ENCODE measurements at regions not wholly inside any gene's neighbourhood (a gene's known extent, or its start where the extent isn't known, plus 50 kb on each side); places are given as distances from the start of the nearest gene placed in this dataset.

DNA sequence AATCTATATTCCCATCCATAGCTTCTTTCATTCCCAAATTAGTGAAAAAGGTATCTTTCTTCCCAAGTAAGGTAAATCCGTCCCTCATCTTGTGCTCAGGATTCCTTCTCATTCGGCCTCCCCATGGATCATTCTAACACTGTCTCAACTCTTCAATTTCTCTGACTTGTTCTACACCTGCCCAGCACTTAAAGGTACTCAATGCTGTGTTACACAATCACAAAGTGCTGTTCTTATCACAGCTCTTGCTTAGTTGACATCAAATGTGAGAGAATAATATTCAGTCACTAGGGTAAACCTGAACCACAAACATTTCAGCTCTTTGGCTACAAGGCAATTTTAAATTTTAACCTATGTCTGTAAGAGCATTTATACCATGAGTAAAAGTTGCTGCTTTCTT lies 94.8 kb downstream of the DIRAS3 start:
- Mint-ChIP-seq H3K36me3 (ENCODE audit: insufficient read depth, unreplicated experiment) (no peaks in the 10 kb centered on the region), H3K4me3 (ENCODE audit: unreplicated experiment) (no peak overlapping the region), H3K27me3 (ENCODE audit: insufficient read depth, unreplicated experiment) (peaks cover 3% of the 10 kb centered on the region), H3K9me3 (ENCODE audit: unreplicated experiment) (no peaks in the 10 kb centered on the region), H3K27ac (ENCODE audit: unreplicated experiment) (no peak overlapping the region), H3K4me1 (ENCODE audit: low read depth, unreplicated experiment) (no peaks in the 10 kb centered on the region)
- intact Hi-C loops (cut with micrococcal nuclease; ENCODE audit: unreplicated experiment): loop anchor here (10.0 kb wide), 1 partner anchor 101 kb away; no protein-coding TSS in a partner anchor
- H3K27me3 ChIP-seq (replicated peaks; ENCODE audit: control insufficient read depth, insufficient read depth, low read length): no peaks in the 10 kb centered on the region
- no peaks in the 10 kb centered on the region for H3K36me3 ChIP-seq (ENCODE audit: control insufficient read depth, insufficient read depth, low read length)
- ChIA-PET CTCF (interaction anchor here (0.6 kb wide), 1 partner anchor 77 kb away, joined by 3 read pairs; no protein-coding TSS in a partner anchor), POLR2A (no interaction called here)
- no peaks in the 10 kb centered on the region for H3K9me3 ChIP-seq
- BruUV-seq (replicated peaks): no TSS peak
- no peaks in the 10 kb centered on the region for H3K4me1 ChIP-seq
- no peak for DNase-seq
- no peak for TF ChIP-seq CTCF (IDR thresholded peaks at IDR 0.05; ENCODE audit: insufficient read depth in 1 of 2, low read depth in 1 of 2, low read length in 1 of 2, severe bottlenecking in 1 of 2, unreplicated experiment in 1 of 2)
- no peak overlapping the region for H3K4me3 ChIP-seq (ENCODE audit: low read depth, low read length)

DNA sequence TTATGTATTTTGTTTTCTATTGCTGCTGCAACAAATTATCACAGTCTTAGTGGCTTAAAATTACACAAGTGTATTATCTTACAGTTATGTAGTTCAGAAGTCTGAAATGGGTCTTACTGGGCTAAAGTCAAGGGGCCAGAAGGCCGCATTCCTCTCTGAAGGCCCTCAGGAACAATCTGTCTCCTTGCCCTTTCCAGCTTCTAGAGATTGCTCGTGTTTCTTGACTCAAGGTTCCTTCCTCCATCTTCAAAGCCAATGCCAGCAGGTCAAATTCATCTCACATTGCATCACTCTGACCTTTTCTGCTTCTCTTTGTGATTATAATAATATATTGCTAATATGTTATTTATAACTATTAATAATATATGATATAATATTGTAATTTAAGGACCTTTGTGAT lies 97.1 kb downstream of the DIRAS3 start:
- H3K27me3 ChIP-seq (replicated peaks; ENCODE audit: control insufficient read depth, insufficient read depth, low read length): no peaks in the 10 kb centered on the region
- Mint-ChIP-seq H3K9me3 (ENCODE audit: unreplicated experiment) (no peaks in the 10 kb centered on the region), H3K36me3 (ENCODE audit: insufficient read depth, unreplicated experiment) (no peaks in the 10 kb centered on the region), H3K27ac (ENCODE audit: unreplicated experiment) (no peak overlapping the region), H3K4me3 (ENCODE audit: unreplicated experiment) (no peak overlapping the region), H3K4me1 (ENCODE audit: low read depth, unreplicated experiment) (no peaks in the 10 kb centered on the region), H3K27me3 (ENCODE audit: insufficient read depth, unreplicated experiment) (peaks cover 3% of the 10 kb centered on the region)
- H3K9me3 ChIP-seq: no peaks in the 10 kb centered on the region
- no peak overlapping the region for H3K4me3 ChIP-seq (ENCODE audit: low read depth, low read length)
- intact Hi-C loops (cut with micrococcal nuclease; ENCODE audit: unreplicated experiment): loop anchor here (10.0 kb wide), 1 partner anchor 98 kb away; no protein-coding TSS in a partner anchor
- ChIA-PET POLR2A (no interaction called here), CTCF (no interaction called here)
- TF ChIP-seq CTCF (IDR thresholded peaks at IDR 0.05; ENCODE audit: insufficient read depth in 1 of 2, low read depth in 1 of 2, low read length in 1 of 2, severe bottlenecking in 1 of 2, unreplicated experiment in 1 of 2): no peak
- no TSS peak for BruUV-seq (replicated peaks)
- no peaks in the 10 kb centered on the region for H3K36me3 ChIP-seq (ENCODE audit: control insufficient read depth, insufficient read depth, low read length)
- no peak for DNase-seq
- H3K4me1 ChIP-seq: no peaks in the 10 kb centered on the region; the same call in 1 of the 2 replicates

DNA sequence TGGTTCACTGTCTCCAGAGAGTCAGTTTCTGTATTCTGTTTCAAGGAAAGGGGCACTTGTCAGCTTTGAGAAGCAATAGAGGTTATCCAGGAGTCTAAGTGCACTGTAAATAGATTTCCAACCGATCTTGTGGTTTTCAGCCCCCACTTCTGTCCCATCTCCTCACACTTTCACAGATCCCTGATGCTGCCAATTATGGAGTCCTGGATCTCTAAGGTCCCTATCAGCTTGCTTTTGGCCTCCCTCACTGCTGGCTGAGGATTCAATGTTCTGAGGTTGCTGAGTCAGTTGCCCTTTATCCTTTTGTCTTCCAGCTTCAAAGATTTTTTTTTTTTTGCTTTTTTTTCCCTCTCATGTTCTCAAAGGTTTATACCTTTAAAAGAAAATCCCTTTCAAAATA lies 98.4 kb downstream of the DIRAS3 start:
- POLR2A ChIA-PET: no interaction called here
- Histone ChIP-seq H3K9me3 (no peaks in the 10 kb centered on the region), H3K36me3 (ENCODE audit: control insufficient read depth, insufficient read depth, low read length) (no peaks in the 10 kb centered on the region), H3K4me3 (ENCODE audit: low read depth, low read length) (no peak overlapping the region), H3K27me3 (replicated peaks; ENCODE audit: control insufficient read depth, insufficient read depth, low read length) (no peaks in the 10 kb centered on the region), H3K4me1 (no peaks in the 10 kb centered on the region; the same call in 1 of the 2 replicates)
- CTCF ChIA-PET: no interaction called here
- H3K27ac Mint-ChIP-seq (ENCODE audit: unreplicated experiment): no peak overlapping the region
- no peak for TF ChIP-seq CTCF (IDR thresholded peaks at IDR 0.05; ENCODE audit: insufficient read depth in 1 of 2, low read depth in 1 of 2, low read length in 1 of 2, severe bottlenecking in 1 of 2, unreplicated experiment in 1 of 2)
- no peak for DNase-seq
- H3K4me1 Mint-ChIP-seq (ENCODE audit: low read depth, unreplicated experiment): no peaks in the 10 kb centered on the region
- no TSS peak for BruUV-seq (replicated peaks)
- H3K9me3 Mint-ChIP-seq (ENCODE audit: unreplicated experiment): no peaks in the 10 kb centered on the region
- intact Hi-C loops (cut with micrococcal nuclease; ENCODE audit: unreplicated experiment): loop anchor here (10.0 kb wide), 1 partner anchor 97 kb away; no protein-coding TSS in a partner anchor
- no peak overlapping the region for H3K4me3 Mint-ChIP-seq (ENCODE audit: unreplicated experiment)
- peaks cover 3% of the 10 kb centered on the region for H3K27me3 Mint-ChIP-seq (ENCODE audit: insufficient read depth, unreplicated experiment)
- H3K36me3 Mint-ChIP-seq (ENCODE audit: insufficient read depth, unreplicated experiment): no peaks in the 10 kb centered on the region
